Lower lobe of right lung (tissue), 2 donors: ENCODE measurements at regions not wholly inside any gene's neighbourhood (a gene's known extent, or its start where the extent isn't known, plus 50 kb on each side); places are given as distances from the start of the nearest gene placed in this dataset.

Experiments used
- ATAC-seq, 2 donors: fragments of 200-7000 bp; cut with Tn5 transposase; one replicate each; pipeline ENCODE4 v1.9.1; 2020 to 2022; ENCODE audit warnings: mild to moderate bottlenecking in 2 of 2, moderate library complexity in 2 of 2
- DNase-seq: peaks from one replicate; pipeline ENCODE4 v3.0.0-alpha.2; 2020
- H3K27ac ChIP-seq: fragments of 200-600 bp; one replicate; pipeline ENCODE4 v1.8.0; 2022
- H3K27me3 ChIP-seq: fragments of 200-600 bp; one replicate; pipeline ENCODE4 v1.8.0; 2022; ENCODE audit warnings: low read depth
- H3K36me3 ChIP-seq: fragments of 200-600 bp; one replicate; pipeline ENCODE4 v1.8.0; 2022; ENCODE audit warnings: mild to moderate bottlenecking
- H3K4me1 ChIP-seq: fragments of 200-600 bp; one replicate; pipeline ENCODE4 v1.8.0; 2022
- H3K4me3 ChIP-seq: fragments of 200-600 bp; one replicate; pipeline ENCODE4 v1.8.0; 2022; ENCODE audit warnings: mild to moderate bottlenecking
- H3K9me3 ChIP-seq: fragments of 200-600 bp; one replicate; pipeline ENCODE4 v1.8.0; 2022
- CTCF ChIP-seq: fragments of 200-600 bp; IDR thresholded peaks from one replicate; pipeline ENCODE4 v1.8.0; 2022; ENCODE audit warnings: antibody characterized with exemption, mild to moderate bottlenecking
- intact Hi-C: fragments of 100-400 bp; cut with DNase I; formaldehyde crosslinking; loops from one replicate; pipeline ENCODE4 v1.11.0; 2022
- donor health status: DM: no; HTN: yes; CAD: no; lungs with severe emphysema.

- H3K36me3 ChIP-seq, result no peaks in the 10 kb centered on the region
- H3K4me3 ChIP-seq, result no peak overlapping the region
- H3K9me3 ChIP-seq, result no peaks in the 10 kb centered on the region
- H3K27me3 ChIP-seq, result no peaks in the 10 kb centered on the region
- no peaks in the 10 kb centered on the region for H3K4me1 ChIP-seq
- no peak overlapping the region for H3K27ac ChIP-seq
- no peak for TF ChIP-seq CTCF
- intact Hi-C loops, result no loop called here
- DNase-seq (no peak), ATAC-seq (no peak)
Observed at GRCh38 chr9:81211741-81212140, 477.6 kb downstream of the TLE1 start.

GRCh38 chr9:81207651-81208050 is 481.7 kb downstream of the TLE1 start:
- intact Hi-C loops, result no loop called here
- no peak for ATAC-seq
- Histone ChIP-seq H3K9me3 (no peaks in the 10 kb centered on the region), H3K27ac (no peak overlapping the region), H3K27me3 (no peaks in the 10 kb centered on the region), H3K4me1 (no peaks in the 10 kb centered on the region), H3K4me3 (no peak overlapping the region), H3K36me3 (no peaks in the 10 kb centered on the region)
- no peak for TF ChIP-seq CTCF
- no peak for DNase-seq

GRCh38 chr9:81202292-81202691 is 487.1 kb downstream of the TLE1 start:
- ATAC-seq (no peak), DNase-seq (no peak)
- no peaks in the 10 kb centered on the region for H3K4me1 ChIP-seq
- H3K36me3 ChIP-seq, result no peaks in the 10 kb centered on the region
- intact Hi-C loops, result no loop called here
- no peak overlapping the region for H3K27ac ChIP-seq
- H3K9me3 ChIP-seq, result no peaks in the 10 kb centered on the region
- no peak overlapping the region for H3K4me3 ChIP-seq
- H3K27me3 ChIP-seq, result no peaks in the 10 kb centered on the region
- no peak for TF ChIP-seq CTCF

DNA sequence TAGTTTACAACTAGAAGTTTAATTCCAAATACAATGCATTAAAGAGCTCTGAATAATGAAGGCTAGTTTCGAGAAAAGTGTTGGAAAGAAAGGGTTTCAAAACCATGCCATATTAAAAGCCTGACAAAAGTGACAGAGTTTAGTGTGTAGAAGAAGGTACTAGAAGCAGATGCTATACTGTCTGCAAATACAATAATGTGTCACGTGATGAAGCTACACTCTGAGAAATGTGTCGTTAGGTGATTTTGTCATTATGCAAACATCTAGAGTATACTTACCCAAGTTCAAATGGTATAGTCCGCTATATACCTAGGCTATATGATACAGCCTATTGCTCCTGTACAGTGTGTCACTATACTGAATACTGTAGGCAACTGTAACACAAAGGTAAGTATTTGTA is 494.1 kb downstream of the TLE1 start:
- Histone ChIP-seq H3K9me3 (no peaks in the 10 kb centered on the region), H3K4me3 (no peak overlapping the region), H3K4me1 (no peaks in the 10 kb centered on the region), H3K36me3 (no peaks in the 10 kb centered on the region), H3K27ac (no peak overlapping the region), H3K27me3 (no peaks in the 10 kb centered on the region)
- ATAC-seq, result no peak
- DNase-seq, result no peak
- intact Hi-C loops, result no loop called here
- TF ChIP-seq CTCF, result no peak

GRCh38 chr9:81193362-81194339 is 495.7 kb downstream of the TLE1 start:
- TF ChIP-seq CTCF, result no peak
- DNase-seq, result no peak
- intact Hi-C loops, result no loop called here

More at GRCh38 chr9:81193362-81194339, 495.7 kb downstream of the TLE1 start:
- no peak for ATAC-seq
- Histone ChIP-seq H3K4me1 (no peaks in the 10 kb centered on the region), H3K4me3 (no peak overlapping the region), H3K27me3 (no peaks in the 10 kb centered on the region), H3K27ac (no peak overlapping the region), H3K36me3 (no peaks in the 10 kb centered on the region), H3K9me3 (no peaks in the 10 kb centered on the region)
